DOHH2 (cell line): ENCODE measurements at regions not wholly inside any gene's neighbourhood (a gene's known extent, or its start where the extent isn't known, plus 50 kb on each side); places are given as distances from the start of the nearest gene placed in this dataset.

ENCODE experiments used
- EZH2phosphoT487 ChIP-seq: fragments of 200-600 bp; sonication (generic); IDR thresholded peaks from 2 replicates; pipeline ENCODE4 v1.6.1; 2017; ENCODE audit warnings: borderline replicate concordance, mild to moderate bottlenecking, antibody characterized with exemption, low read length, moderate library complexity, mixed read lengths
- TF ChIP-seq, protein P1 (sequence below): fragments of 200-600 bp; sonication (generic); IDR thresholded peaks from one replicate; pipeline ENCODE4 v1.5.1; 2014; ENCODE audit warnings: antibody characterized with exemption, mild to moderate bottlenecking, low read depth, low read length; ENCODE audit not compliant: poor library complexity, severe bottlenecking

DNA sequence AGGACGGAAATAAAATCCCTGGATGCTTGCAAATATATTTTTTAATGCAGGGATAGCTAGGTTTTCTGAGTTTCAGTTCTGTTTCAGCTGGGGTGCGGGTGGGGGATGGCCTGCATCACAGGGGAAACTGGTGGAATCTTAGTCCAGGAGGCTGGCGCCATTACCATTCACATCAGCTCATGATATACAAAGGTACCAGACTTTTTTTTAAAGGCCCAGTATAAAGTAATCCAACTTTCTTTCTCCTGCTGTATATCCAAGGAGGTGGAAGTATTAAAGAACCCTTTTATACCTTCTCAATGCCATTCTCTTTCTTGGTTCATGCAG lies 343.8 kb downstream of the KCNRG start:
- TF ChIP-seq, protein P1, sequence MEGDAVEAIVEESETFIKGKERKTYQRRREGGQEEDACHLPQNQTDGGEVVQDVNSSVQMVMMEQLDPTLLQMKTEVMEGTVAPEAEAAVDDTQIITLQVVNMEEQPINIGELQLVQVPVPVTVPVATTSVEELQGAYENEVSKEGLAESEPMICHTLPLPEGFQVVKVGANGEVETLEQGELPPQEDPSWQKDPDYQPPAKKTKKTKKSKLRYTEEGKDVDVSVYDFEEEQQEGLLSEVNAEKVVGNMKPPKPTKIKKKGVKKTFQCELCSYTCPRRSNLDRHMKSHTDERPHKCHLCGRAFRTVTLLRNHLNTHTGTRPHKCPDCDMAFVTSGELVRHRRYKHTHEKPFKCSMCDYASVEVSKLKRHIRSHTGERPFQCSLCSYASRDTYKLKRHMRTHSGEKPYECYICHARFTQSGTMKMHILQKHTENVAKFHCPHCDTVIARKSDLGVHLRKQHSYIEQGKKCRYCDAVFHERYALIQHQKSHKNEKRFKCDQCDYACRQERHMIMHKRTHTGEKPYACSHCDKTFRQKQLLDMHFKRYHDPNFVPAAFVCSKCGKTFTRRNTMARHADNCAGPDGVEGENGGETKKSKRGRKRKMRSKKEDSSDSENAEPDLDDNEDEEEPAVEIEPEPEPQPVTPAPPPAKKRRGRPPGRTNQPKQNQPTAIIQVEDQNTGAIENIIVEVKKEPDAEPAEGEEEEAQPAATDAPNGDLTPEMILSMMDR, result no peak
- no peak for TF ChIP-seq EZH2phosphoT487
